ENCODE measurements at regions not wholly inside any gene's neighbourhood (a gene's known extent, or its start where the extent isn't known, plus 50 kb on each side); places are given as distances from the start of the nearest gene placed in this dataset.

DNA sequence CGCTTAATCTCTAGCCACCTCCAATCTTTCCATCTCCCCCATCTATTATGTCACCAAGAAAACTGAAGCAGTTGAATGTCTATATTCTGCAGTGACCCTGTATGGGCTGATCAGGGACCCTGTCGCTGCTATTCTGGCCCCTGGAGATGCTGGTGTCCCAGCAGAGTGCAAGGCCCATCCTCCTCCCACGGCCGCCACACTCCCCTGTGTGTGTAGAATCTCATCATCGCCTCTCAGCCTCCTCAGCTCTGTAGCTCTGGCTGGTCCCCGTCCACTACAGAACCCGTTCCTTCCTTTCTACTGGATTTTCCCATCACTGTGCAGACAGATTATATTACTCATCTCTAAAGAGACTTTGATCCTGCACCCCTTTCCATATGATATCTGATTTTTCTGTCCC lies 235.8 kb upstream of the PFKP start:
- TF ChIP-seq, protein P1, sequence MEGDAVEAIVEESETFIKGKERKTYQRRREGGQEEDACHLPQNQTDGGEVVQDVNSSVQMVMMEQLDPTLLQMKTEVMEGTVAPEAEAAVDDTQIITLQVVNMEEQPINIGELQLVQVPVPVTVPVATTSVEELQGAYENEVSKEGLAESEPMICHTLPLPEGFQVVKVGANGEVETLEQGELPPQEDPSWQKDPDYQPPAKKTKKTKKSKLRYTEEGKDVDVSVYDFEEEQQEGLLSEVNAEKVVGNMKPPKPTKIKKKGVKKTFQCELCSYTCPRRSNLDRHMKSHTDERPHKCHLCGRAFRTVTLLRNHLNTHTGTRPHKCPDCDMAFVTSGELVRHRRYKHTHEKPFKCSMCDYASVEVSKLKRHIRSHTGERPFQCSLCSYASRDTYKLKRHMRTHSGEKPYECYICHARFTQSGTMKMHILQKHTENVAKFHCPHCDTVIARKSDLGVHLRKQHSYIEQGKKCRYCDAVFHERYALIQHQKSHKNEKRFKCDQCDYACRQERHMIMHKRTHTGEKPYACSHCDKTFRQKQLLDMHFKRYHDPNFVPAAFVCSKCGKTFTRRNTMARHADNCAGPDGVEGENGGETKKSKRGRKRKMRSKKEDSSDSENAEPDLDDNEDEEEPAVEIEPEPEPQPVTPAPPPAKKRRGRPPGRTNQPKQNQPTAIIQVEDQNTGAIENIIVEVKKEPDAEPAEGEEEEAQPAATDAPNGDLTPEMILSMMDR (IDR thresholded peaks at IDR 0.05), result no peak
- TF ChIP-seq POLR2AphosphoS5 (IDR thresholded peaks at IDR 0.05) (no peak), POLR2A (IDR thresholded peaks at IDR 0.05) (no peak)
